OCI-LY7 (cell line): ENCODE measurements at regions not wholly inside any gene's neighbourhood (a gene's known extent, or its start where the extent isn't known, plus 50 kb on each side); places are given as distances from the start of the nearest gene placed in this dataset.

Experiments used
- EZH2phosphoT487 ChIP-seq: fragments of 200-600 bp; sonication (generic); IDR thresholded peaks from 2 replicates; pipeline ENCODE4 v1.6.1; 2018; ENCODE audit warnings: low read depth, borderline replicate concordance, mild to moderate bottlenecking, mixed run types, antibody characterized with exemption, low read length, moderate library complexity, mixed read lengths
- TF ChIP-seq, protein P1 (sequence below): fragments of 200-600 bp; sonication (generic); conservative IDR thresholded peaks from 2 replicates; pipeline ENCODE4 v1.5.1; 2014; ENCODE audit warnings: mild to moderate bottlenecking, antibody characterized with exemption, low read length, moderate library complexity, mixed read lengths

DNA sequence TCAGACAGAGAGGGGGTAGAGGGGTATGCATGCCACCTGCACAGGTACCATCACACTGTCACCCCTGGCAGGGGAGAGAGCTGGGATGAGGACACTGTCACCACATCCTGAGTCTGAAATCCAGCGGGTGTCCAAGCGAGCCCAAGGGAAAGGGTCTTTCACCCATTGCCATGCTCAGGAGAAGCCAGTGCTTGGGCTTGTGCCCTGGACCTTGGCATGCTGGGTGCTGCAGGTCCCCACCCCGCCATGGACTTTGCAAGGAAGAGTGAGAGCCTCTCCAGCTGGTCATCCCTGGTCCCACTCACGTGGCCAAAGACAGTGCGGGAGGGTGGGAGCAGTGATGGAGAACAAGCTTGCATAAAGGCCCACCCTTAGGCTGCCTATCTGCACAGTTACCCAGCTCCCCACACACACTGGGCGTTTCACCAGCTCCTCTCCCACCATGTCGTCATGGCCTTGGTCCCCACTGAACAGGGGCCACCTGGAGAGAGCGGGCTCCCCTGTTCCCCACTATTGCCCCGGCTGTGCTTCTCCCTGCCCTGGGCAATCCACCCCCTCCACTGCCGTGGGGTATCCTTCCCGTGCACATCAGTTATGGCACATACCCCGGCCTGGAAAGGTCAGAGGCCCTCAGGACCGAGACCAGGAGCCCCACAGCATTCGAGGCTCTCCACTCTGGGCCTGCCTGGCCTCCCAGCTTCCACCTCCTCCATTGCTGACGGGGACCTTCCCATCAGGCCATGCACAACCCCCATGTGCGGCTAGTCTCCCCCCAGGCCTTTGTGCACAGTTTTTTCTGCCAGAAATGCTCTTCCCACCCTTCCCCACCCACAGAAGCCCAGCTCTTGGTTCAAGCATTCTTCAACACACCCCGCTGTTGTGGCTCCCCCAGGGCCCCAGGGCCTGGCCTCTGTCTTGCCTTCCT, 58.6 kb upstream of the BCL11B start:
- TF ChIP-seq, protein P1, sequence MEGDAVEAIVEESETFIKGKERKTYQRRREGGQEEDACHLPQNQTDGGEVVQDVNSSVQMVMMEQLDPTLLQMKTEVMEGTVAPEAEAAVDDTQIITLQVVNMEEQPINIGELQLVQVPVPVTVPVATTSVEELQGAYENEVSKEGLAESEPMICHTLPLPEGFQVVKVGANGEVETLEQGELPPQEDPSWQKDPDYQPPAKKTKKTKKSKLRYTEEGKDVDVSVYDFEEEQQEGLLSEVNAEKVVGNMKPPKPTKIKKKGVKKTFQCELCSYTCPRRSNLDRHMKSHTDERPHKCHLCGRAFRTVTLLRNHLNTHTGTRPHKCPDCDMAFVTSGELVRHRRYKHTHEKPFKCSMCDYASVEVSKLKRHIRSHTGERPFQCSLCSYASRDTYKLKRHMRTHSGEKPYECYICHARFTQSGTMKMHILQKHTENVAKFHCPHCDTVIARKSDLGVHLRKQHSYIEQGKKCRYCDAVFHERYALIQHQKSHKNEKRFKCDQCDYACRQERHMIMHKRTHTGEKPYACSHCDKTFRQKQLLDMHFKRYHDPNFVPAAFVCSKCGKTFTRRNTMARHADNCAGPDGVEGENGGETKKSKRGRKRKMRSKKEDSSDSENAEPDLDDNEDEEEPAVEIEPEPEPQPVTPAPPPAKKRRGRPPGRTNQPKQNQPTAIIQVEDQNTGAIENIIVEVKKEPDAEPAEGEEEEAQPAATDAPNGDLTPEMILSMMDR: no peak
- TF ChIP-seq EZH2phosphoT487: no peak
